Psoas muscle (tissue), 7 donors: ENCODE measurements at regions not wholly inside any gene's neighbourhood (a gene's known extent, or its start where the extent isn't known, plus 50 kb on each side); places are given as distances from the start of the nearest gene placed in this dataset.
A peak's percentile ranks its signal among the peaks of the same experiment; 100 is the strongest.

Source experiments
- ATAC-seq, 4 donors: fragments of 200-7000 bp; cut with Tn5 transposase; one replicate each; pipeline ENCODE4 v1.9.1; 2020; ENCODE audit warnings: moderate library complexity in 3 of 4, mild to moderate bottlenecking in 2 of 4
- DNase-seq, 2 donors: peaks; one replicate each; pipeline ENCODE4 v3.0.0-alpha.2; 2020
- H3K27ac ChIP-seq: fragments of 200-600 bp; one replicate; pipeline ENCODE4 v1.8.0; 2022
- H3K27me3 ChIP-seq, 3 donors: fragments of 200-600 bp in 1 of 3; one replicate each; pipeline versions ENCODE4 v1.6.1 to v1.8.0; 2013 to 2022; ENCODE audit warnings: low read length in 2 of 3, mild to moderate bottlenecking in 2 of 3, moderate library complexity in 1 of 3; ENCODE audit not compliant: insufficient read depth in 3 of 3
- H3K36me3 ChIP-seq, 2 donors: fragments of 200-600 bp in 1 of 2; one replicate each; pipeline versions ENCODE4 v1.6.1 to v1.8.0; 2013 to 2022; ENCODE audit warnings: low read depth in 1 of 2, mild to moderate bottlenecking in 1 of 2, moderate library complexity in 1 of 2; ENCODE audit not compliant: insufficient read depth in 1 of 2
- H3K4me1 ChIP-seq: fragments of 200-600 bp; one replicate; pipeline ENCODE4 v1.8.0; 2022
- H3K4me3 ChIP-seq: fragments of 200-600 bp; one replicate; pipeline ENCODE4 v1.8.0; 2022; ENCODE audit warnings: mild to moderate bottlenecking
- H3K9me3 ChIP-seq: fragments of 200-600 bp; one replicate; pipeline ENCODE4 v1.8.0; 2022
- WGBS, 3 donors: extraction: QIAGEN DNeasy Blood & Tissue Kit; methylation state at CpG; one replicate each; pipeline versions ENCODE4 v1.1.6 to v1.1.7; 2013; 5-methylcytosine and 5-hydroxymethylcytosine counted together
- intact Hi-C, 2 donors: fragments of 100-400 bp; cut with DNase I; formaldehyde crosslinking; loops; one replicate each; pipeline versions ENCODE4 v1.11.0 to v1.14.2; 2022
- TF ChIP-seq, protein P1 (sequence below): fragments of 200-600 bp; IDR thresholded peaks from one replicate; pipeline ENCODE4 v1.8.0; 2022; ENCODE audit warnings: antibody characterized with exemption
- donor health status: healthy with polysubstance abuse.
- donor health status: DM: no; HTN: no; CAD: no; lungs with moderate emphysema.
- donor health status: Bipolar disorder and iron deficiency.
- donor health status: healthy.
- donor health status: DM: yes; HTN: yes; CAD: no.
- donor health status: DM: no; HTN: no; CAD: no.
- donor health status: DM: yes; HTN: yes; CAD: no.

DNA sequence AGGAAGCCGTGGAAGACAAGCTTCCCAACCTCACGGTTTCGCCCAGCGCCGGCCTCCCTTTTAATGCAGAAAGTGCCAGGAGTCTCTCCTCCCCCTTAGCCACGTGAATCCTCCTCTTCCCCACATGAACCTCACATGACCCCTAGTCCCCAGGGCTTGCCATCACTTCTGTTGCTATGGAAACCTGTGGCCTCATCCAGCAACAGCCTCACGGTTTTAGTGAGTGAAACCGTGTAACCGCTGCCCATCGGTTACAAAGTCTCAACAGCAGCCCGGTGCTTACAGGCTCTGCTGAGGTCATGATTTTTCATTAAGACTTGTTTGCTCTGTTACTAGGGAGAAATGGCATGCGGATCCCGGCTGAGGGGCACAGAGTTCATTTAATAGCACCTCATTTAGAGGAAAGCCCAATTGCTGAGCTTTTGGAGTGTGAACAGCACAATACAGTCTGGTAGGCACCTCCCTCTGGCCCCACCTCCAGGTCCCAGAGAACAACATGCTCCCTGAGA is 143.2 kb upstream of the BACE2 start:
- intact Hi-C loops, result no loop called here
- Histone ChIP-seq H3K27me3 (peaks cover 0 to 2% (median 0%) of the 10 kb centered on the region in 3 donors), H3K36me3 (no peaks in the 10 kb centered on the region), H3K9me3 (no peaks in the 10 kb centered on the region), H3K4me1 (no peaks in the 10 kb centered on the region), H3K27ac (no peak overlapping the region), H3K4me3 (no peak overlapping the region)
- TF ChIP-seq, protein P1, sequence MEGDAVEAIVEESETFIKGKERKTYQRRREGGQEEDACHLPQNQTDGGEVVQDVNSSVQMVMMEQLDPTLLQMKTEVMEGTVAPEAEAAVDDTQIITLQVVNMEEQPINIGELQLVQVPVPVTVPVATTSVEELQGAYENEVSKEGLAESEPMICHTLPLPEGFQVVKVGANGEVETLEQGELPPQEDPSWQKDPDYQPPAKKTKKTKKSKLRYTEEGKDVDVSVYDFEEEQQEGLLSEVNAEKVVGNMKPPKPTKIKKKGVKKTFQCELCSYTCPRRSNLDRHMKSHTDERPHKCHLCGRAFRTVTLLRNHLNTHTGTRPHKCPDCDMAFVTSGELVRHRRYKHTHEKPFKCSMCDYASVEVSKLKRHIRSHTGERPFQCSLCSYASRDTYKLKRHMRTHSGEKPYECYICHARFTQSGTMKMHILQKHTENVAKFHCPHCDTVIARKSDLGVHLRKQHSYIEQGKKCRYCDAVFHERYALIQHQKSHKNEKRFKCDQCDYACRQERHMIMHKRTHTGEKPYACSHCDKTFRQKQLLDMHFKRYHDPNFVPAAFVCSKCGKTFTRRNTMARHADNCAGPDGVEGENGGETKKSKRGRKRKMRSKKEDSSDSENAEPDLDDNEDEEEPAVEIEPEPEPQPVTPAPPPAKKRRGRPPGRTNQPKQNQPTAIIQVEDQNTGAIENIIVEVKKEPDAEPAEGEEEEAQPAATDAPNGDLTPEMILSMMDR, result no peak
- WGBS, 3 donors, result 22 to 39% (median 28%) methylated on average over 13 of the region's 13 CpGs
- DNase-seq, result peak in 1 of 2 donors; percentile 24
- no peak for ATAC-seq

GRCh38 chr21:41029571-41029970 is 138.4 kb upstream of the BACE2 start:
- TF ChIP-seq, protein P1, result no peak
- peaks cover 0 to 2% (median 0%) of the 10 kb centered on the region in 3 donors for H3K27me3 ChIP-seq
- ATAC-seq, result no peak
- H3K4me1 ChIP-seq, result no peaks in the 10 kb centered on the region
- H3K4me3 ChIP-seq, result no peak overlapping the region
- no peaks in the 10 kb centered on the region for H3K36me3 ChIP-seq
- 75 to 80% (median 78%) methylated on average over 3 of the region's 3 CpGs for WGBS, 3 donors
- no peak for DNase-seq
- no peaks in the 10 kb centered on the region for H3K9me3 ChIP-seq
- H3K27ac ChIP-seq, result no peak overlapping the region
- intact Hi-C loops, result no loop called here

- TF ChIP-seq, protein P1, result no peak
- no peaks in the 10 kb centered on the region for H3K9me3 ChIP-seq
- H3K27me3 ChIP-seq, result peaks cover 0 to 2% (median 0%) of the 10 kb centered on the region in 3 donors
- H3K4me3 ChIP-seq, result no peak overlapping the region
- H3K4me1 ChIP-seq, result no peaks in the 10 kb centered on the region
- H3K36me3 ChIP-seq, result no peaks in the 10 kb centered on the region
- 62 to 74% (median 63%) methylated on average over 3 of the region's 3 CpGs for WGBS, 3 donors
- no peak for ATAC-seq
- intact Hi-C loops, result no loop called here
- DNase-seq, result no peak
- H3K27ac ChIP-seq, result no peak overlapping the region
Observed at GRCh38 chr21:41031701-41032220, 136.2 kb upstream of the BACE2 start.

- Histone ChIP-seq H3K27ac (no peak overlapping the region), H3K4me1 (no peaks in the 10 kb centered on the region), H3K27me3 (peaks cover 0 to 2% (median 0%) of the 10 kb centered on the region in 3 donors), H3K36me3 (no peaks in the 10 kb centered on the region), H3K9me3 (no peaks in the 10 kb centered on the region), H3K4me3 (no peak overlapping the region)
- DNase-seq (no peak), ATAC-seq (no peak)
- intact Hi-C loops, result no loop called here
- TF ChIP-seq, protein P1, result no peak
- 79 to 82% (median 80%) methylated on average over 1 of the region's 1 CpG for WGBS, 3 donors
Observed at GRCh38 chr21:41032541-41032940, 135.4 kb upstream of the BACE2 start.

DNA sequence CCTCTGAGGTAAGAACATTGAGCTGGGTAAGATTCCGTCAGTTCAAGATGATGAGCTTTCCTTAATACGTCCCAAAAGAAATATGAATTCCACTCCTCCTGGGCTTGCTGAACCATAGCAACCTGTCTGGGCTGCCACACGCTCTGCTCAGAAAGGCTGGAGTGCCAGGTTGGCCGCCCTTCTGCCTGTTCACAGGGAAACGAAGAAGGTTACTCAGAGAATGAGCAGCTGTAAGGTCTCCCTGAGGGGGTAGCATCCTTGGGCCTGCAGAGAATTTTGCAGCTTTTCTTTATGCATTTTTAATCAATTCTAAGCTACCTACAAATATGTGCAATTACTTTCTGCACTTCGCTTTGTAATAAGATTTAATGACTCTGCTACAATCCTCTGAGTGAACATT is 130.7 kb upstream of the BACE2 start:
- H3K36me3 ChIP-seq, result no peaks in the 10 kb centered on the region
- H3K9me3 ChIP-seq, result no peaks in the 10 kb centered on the region
- no peaks in the 10 kb centered on the region for H3K27me3 ChIP-seq
- no peak overlapping the region for H3K27ac ChIP-seq
- ATAC-seq, result no peak
- no peaks in the 10 kb centered on the region for H3K4me1 ChIP-seq
- no peak overlapping the region for H3K4me3 ChIP-seq
- TF ChIP-seq, protein P1, result no peak
- intact Hi-C loops, result no loop called here
- no peak for DNase-seq
- 84 to 86% (median 85%) methylated on average over 6 of the region's 6 CpGs for WGBS, 3 donors
